UCSD-AML1 (cell line): ENCODE measurements at regions not wholly inside any gene's neighbourhood (a gene's known extent, or its start where the extent isn't known, plus 50 kb on each side); places are given as distances from the start of the nearest gene placed in this dataset.
"Not testable (repeated sequence)": the region's sequence is repeated elsewhere in the genome, so short reads cannot be mapped to it uniquely, and the experiment has no call there.

Experiments used
- DNase-seq: peaks from one replicate; lab custom pipeline; 2025; ENCODE audit not compliant: unreplicated experiment; lab: John Stamatoyannopoulos, UW

DNA sequence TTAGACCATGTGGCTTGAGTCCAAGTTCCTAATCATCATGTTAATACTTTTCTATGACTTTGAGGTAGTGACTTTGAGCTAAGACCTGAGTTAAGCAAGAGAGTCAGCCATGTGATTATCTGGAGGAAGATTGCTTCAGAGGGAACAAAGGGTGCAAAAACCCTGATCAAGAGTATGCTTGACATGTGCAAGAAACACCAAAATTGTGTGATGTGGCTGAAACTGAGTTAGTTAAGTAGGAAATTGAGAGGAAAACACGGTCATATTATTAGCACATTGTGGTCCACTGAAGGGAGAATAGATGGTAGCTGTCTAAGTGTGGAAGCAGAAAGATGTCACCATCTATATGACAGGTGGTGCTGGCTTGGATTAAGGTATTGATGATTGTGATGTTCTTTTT, 130.4 kb upstream of the MON1B start:
- no peak for DNase-seq

DNA sequence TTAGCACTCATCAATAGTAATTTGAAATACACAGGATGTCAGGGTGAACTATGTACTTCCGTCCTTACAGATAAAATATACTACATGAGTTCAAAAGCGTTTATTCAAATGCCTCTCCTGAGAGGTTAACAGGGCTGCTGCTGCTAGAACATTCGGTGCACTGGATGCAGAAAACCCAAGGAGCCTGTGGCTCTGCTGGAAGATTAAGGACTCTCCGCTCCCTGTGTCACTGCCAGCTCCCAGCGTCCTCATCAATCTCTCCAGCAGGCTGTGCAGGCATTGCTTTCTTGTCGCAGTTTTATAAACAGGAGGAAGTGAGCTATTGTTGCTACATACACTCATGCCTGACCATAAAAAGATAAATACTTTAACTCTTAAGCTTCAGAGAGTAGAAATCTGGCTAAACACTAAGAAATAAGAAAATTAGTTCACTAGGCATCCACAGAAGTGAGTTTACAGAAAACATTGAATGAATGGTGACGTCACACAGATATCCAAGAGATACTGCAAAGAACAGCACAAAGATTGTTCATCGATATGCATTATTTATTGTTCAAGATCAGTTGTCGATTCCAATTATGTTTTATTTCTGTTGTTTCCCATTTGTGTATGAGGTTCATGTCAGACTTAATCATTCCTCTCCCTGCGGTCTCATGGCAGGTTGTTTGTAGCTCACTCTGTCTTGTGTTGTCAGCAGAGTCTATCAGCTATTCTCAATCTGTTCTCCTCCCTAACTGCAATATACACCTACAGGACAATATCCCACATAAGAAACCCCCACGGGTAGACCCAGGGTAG, 127.9 kb upstream of the MON1B start:
- DNase-seq: no peak

DNA sequence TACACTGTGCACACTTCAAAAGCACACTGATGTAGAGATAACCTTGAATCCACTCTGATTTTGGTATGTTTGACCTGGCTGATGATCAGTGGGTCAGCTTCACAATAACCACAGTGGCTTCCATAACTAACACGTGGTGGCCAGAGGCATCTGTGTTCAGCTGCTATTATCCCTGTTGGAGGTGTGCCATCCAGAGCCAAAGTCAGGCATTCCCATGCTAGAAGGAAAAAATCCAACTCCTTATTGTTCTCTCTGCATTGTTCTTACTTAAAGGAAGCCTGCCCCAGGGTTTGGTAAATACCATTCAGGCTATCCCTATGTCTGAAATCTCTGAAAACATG, 127.3 kb upstream of the MON1B start:
- no peak for DNase-seq

DNA sequence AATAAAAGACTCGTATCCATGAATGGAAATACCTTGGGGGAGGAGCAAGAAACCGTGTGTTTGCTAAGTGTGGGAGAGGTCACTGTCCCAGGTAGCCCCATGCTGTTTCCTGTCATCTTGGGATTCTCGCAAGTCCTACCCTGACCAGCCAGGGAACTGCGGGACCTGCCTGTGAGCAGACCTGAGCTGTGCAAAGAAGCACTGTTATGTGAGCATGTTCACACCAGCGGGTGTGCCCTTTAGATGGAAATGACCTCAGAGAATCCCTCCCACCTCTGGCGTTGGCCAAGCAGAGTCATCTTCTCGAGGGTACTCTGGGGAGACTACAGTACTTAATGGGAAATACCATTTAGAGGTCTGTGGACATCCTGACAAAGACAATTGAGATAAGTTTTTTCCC, 127.0 kb upstream of the MON1B start:
- DNase-seq: no peak

DNA sequence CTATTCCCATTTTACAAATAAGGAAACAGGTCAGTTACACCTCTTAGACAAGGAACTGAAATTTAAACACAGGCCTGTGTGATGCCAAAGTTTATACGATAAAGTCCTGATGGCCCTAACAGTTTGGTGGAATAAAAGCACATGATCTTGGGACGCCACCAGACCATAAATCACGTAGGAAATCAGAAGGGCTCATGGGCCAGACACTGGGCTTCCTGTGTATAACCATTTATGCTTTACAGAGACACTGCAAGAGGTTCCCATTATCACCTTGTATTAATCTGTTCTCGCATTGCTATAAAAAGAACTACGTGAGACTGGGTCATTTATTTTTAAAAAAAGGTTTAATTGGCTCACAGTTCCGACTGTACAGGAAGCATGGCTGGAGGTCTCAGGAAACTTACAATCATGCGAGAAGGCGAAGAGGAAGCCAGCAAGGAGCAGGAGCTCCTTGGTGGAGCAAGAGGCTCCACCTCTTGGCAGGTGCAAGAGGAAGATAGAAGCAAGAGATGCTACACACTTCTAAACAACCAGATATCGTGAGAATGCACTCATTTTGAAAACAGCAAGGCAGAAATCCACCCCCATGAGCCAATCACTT, 124.0 kb upstream of the MON1B start:
- DNase-seq: no peak

DNA sequence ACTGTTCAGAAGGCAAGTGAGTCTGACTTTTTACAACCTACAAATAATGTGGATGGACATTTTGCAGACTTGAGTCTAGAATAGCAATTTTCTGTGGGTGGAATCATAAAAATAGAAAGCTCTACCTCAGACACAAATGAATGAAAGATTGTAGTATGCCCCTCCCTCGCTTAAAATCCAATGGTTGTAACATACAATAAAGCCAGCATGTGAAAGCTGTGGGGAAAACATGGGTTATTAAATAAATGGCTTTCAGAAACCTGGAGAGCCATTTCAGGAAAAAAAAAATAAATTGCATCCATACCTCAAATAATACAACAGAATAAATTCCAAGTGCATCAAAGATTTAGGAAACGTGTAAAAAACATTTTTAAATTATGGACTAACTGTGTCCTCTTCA, 123.1 kb upstream of the MON1B start:
- DNase-seq: no peak

DNA sequence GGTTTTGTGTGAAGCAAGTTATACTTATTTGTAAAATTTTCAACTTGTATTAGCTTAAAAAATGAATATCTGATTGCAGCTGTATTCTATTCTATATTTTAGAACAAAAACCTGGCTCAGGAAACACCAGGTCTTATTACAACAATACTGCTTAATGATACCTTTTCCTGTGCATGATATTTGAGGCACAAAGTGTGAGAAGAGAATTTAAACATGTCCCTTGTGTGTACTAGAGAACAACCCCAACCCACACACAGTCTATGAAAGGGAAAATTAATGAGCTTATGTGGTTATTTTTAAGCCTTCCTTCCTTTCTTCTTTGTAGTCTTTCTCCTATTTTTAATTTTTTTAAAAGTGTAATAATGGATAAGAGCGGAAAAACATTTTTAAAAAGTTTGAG, 122.6 kb upstream of the MON1B start:
- DNase-seq: no peak

DNA sequence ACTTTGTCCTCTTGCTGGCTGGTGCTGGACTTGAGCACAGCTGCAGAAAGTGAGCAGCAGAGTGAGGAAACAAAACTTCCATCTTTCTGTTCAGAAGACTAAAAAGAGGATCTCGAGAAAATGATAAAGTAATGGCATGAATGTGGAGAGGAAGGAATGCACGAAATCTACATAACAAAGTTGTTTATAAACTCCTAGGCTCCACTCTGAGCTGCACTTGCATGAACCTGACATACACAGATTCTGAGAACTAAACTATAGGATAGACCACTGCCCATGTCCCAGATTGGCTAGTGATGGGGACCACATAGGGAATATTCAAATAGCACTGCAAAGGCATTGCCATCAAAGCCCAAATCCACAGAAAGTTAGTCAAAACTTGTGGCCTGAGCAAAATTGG, 121.1 kb upstream of the MON1B start:
- DNase-seq: no peak

DNA sequence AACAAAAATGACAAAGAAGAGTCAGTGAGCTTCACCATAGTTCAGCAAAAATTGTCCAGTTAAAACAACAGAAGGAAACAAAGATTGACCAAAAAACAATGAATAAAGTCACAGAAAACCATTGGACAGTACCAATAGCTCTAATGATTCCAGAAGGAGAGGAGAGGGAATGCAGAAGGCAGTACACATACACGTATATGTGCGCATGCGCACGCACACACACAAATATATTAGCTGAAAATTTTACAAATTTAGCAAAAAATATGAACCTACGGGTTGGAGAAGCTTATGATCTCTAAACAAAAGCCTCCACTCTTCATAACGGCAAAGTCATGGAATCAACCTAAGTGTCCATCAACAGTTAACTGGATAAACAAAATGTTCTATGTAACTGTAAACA, 120.3 kb upstream of the MON1B start:
- DNase-seq: no peak

DNA sequence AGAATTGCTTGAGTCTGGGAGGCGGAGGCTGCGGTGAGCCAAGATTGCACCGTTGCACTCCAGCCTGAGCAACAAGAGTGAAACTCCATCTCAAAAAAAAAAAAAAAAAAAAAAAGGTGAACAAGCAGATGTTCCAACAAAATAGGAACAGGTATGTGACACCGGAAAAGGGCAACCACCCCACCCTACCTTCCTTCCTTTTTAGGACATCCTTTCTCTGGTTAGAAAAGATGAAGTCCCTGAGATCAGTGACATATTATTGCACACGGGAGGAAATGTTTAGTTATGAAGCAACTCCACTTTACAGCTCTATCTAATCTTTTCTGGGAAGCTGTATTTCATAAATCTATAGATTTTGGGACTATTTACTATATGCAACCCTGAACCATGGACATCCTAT, 114.2 kb upstream of the MON1B start:
- no peak for DNase-seq

DNA sequence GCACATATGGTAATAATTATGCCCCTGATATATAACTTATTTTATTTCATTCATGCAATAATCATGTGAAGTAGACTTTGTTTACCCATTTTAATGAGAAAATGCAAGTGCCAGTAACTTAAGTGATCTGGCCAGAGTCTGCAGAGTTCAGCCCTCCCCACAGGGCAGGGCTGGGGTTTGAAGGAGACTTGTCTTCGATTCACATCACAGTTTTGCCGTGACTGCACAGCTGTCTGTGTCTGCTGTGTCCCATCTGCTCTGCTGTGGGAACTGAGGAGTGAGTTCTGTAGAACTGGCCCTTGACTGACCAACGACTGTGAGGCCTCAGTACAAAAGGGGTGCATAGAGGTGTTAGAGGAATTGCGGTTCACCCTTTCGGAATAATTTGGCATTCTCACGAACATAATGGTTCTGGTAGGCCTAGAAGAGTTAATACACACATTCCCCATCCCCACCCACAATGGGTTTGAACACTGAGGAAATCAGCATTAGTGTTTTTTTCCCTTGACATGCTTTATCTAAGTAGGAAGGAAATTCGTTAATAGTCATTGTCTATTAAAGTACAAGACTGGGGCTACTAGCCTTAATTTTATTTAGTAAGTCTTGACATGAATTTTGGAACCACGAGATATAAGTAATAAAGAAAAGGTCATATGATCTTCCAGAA, 113.6 kb upstream of the MON1B start:
- no peak for DNase-seq

DNA sequence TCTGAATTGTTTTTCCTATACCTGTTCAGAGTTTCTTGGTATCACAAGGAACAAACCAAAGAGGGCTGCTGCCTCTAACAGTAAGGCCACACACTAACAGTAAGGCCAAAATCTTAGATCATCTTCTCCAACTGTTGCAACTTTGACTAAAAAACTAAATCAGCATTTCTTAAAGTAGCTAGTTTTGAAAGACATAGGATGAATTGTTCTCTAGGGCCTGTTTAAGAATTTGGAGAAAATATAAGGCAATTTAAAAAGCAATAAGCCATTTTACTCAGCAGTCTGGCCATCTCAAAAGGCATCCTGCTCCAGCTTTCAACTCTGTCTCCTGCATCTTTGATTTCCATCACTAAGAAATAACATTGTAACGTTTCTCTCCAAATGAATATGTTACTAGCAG, 105.0 kb upstream of the MON1B start:
- DNase-seq: no peak

DNA sequence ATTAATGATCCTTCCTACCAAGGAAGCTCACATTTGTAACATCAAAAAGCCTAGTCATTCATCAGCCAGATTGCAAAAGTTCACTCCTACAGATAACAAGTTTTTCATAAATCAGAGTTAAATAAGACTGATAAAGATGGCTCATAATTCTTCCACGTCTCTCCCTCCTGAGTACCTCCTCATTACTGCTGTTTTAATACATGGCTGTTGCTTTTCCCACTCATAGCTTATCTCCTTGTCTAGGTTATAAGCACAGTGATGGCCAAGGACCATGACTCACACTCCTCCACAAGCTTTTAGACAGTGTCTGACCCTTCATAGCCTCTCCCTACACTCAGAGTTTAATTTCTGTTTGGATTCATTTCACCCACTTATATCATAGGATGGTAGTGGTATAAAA, 100.9 kb upstream of the MON1B start:
- no peak for DNase-seq

DNA sequence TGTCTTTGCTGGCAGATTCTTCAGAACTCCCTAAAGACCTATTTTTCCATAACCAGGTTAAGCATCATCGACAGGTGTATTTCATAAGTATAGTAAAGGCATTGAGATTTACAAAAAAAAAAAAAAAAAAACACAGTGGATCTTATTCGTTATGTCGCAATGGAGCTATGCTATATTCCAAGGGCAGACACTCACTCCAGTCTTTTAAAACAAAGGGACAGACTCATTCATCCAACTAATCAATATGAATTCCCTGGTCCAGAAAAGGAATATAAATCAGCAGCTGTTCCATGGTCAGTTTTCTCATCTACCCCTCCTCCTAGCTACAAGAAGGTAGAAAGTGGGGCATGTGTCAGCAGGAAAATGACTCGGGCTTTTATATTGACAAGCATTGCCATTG, 97.7 kb upstream of the MON1B start:
- no peak for DNase-seq

DNA sequence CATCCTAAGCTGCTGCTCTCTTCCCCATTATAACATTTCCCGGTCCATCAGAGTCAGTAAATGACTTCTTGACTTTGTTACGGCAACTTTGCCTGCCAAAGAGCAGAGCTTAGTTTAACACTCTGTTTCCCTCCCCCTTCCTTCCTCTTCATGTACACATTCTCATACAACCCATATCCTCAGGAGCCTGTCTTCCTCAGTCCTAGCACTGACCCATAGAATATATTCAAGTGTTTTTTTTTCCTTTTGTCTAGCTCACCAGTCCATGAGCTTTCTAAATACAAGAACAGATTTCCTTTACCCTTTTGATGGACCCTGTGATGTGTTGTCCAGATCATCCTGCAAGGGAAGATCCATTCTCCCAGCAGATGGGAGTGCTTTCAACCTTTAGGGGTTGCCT, 97.0 kb upstream of the MON1B start:
- DNase-seq: no peak

DNA sequence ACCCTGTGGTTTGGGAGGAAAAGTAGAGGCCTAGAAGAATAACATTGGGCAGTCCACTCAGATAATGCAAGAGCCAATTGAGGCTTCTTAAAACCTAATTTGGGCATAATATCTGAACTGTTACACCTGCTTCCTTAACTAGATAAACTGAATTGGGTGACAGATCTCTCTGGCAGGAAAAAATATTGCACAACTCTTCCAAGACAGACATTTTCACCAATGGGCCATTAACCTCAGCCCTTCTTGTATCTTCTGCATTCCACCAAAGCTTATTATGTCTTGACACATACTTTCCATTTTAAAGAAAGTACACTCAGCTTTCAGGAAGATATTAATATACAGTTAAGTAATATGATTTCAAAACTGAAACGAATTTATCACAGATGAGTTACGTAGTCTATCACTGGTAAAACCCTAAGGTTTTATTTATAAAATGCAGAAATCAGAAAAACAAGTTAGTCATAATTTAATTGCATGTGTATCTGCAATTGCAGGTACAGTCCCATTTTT, 79.9 kb upstream of the MON1B start:
- no peak for DNase-seq

DNA sequence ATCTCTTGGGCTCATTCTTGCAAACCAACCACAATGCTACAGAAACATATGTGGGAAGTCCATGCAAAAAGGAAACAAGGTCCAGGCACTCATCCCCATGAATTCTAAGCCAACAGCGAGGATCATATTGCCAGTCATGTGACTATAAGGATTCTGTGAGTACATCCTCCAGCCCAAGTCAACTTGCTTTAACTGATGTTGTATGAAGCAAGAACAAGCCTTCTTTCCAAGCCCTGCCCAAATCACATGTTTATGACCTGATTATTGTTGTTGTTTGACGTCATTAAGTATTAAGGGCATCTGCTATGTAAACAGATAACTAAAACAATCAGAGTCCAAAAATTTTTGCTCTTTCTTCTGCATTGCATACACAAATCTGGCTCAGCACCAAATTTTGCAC, 78.2 kb upstream of the MON1B start:
- DNase-seq: no peak

DNA sequence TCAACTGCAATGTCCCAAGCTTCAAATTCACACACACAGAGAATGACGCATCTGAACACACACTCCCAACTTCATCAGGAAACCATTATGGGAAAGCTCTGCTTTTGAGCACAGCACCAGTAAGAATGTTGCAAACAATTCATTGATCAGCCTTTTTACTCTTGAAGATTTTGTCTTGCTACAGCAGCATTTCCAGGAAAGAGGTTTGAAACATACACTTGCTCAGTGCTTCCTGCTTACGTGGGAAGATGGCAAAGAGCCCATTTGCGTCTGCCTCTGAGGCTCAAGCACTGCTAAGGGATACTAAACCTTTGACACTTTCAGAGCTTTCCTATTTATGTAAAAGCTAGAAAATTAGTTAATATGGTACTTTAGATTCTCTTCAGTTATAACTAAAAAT, 77.2 kb upstream of the MON1B start:
- no peak for DNase-seq

DNA sequence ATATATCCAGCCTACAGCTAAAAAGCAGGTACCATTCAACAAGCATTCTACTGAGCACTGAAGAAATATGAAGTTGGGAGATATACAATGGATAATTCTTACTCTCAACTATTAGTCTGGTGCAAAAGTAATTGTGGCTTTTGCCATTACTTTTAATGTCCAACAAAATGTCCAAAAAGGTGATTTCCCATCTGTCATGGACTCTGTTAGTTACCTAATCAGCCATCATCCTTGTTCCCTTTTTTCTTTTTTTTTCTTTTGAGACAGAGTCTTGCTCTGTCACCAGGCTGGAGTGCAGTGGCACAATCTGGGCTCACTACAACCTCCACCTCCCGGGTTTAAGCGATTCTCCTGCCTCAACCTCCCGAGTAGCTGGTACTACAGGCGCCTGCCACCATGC, 76.6 kb upstream of the MON1B start:
- not testable (repeated sequence) for DNase-seq

DNA sequence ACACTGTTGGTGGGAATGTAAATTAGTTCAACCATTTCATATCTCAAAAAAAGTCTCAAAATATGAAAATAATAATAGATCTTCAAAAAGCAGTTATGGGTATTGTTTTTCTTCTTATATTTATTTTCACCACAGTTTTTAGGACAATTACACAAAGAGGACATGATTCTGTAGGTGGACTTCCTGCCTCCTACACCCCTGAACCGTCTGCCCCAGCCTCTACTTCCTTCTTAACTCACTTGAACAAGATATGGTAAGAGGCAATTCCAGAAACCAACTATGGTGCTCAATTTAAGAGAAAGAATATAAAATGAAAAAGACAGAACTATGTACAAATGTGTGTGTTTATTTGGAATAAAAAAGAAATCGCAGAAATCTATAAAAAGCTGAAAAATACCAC, 74.1 kb upstream of the MON1B start:
- no peak for DNase-seq

DNA sequence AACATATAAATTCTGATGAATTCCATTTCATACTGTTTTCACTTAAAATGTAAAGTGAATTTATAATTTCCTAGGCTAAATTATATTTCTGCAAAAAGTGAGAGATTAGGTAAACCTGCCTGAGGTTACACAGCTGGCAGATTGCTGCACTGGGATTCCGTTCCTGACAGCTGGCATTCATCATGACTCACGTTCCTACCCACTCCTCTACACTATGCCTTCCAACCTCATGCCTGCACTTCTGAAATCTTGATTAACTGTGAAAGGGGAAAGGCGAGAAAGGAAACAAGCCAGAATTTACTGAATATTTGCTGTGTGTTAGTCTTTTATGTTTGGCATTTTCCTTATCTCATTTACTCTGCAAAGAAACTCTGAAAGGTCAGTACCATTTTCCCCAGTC, 73.3 kb upstream of the MON1B start:
- no peak for DNase-seq

DNA sequence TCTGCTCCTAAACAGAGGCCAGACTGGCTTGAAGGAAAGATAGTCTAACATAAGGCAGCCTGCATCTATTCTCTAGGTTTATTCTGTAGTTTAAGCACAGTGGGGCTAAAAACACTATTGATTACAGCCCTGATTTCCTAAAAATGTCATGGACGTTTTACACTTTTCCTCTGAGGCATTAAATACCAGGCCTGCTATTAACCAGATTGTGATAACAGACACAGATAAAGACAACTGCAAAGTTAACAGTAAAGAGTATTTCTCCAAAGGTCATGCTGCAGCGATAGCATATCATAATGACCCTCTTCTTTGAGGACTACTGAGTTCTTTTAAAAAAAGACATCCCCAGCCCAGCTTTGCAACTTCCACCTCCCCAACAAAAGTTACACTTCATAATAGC, 59.6 kb upstream of the MON1B start:
- no peak for DNase-seq
